ENCODE measurements at regions not wholly inside any gene's neighbourhood (a gene's known extent, or its start where the extent isn't known, plus 50 kb on each side); places are given as distances from the start of the nearest gene placed in this dataset.
"Not testable (repeated sequence)": the region's sequence is repeated elsewhere in the genome, so short reads cannot be mapped to it uniquely, and the experiment has no call there.

DNA sequence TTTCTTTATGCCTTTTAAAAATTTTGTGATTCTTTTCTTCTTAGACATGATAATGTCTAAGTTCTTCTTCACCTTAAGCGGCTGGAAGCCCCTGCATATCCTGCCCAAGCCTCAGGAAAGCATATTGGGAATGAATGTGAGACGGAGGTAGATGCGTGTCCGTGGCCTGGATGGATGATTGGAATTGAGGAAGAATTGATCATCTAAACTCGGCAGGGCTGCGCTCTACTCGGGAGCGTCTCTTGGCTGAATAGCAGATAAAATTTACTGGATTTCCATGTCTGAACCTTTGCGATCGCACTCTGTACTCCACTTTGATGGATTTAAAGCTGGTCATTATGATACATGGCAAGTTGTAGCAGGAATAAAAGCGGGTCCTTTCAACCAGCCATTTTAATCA, 406.7 kb upstream of the ONECUT1 start:
- Histone ChIP-seq H3K36me3 (no peaks in the 10 kb centered on the region), H3K27ac (no peak overlapping the region), H3K4me1 (ENCODE audit: insufficient read depth) (no peaks in the 10 kb centered on the region), H3K4me3 (no peak overlapping the region), H3K9me3 (peaks cover 0 to 3% of the 10 kb centered on the region in 2 donors), H3K27me3 (no peaks in the 10 kb centered on the region)
- intact Hi-C loops (cut with DNase I): no loop called here
- no peak for TF ChIP-seq POLR2A (IDR thresholded peaks at IDR 0.05)
- TF ChIP-seq CTCF (IDR thresholded peaks at IDR 0.05): no peak
- no peak for TF ChIP-seq EP300 (IDR thresholded peaks at IDR 0.05)
- DNase-seq: no peak
- 46 to 57% (median 51%) methylated on average over 11 of the region's 11 CpGs for WGBS, 3 donors

- H3K4me3 ChIP-seq: no peak overlapping the region
- no peaks in the 10 kb centered on the region for H3K36me3 ChIP-seq
- no peaks in the 10 kb centered on the region for H3K27me3 ChIP-seq
- intact Hi-C loops (cut with DNase I): no loop called here
- H3K27ac ChIP-seq: no peak overlapping the region
- WGBS, 3 donors: 36 to 44% (median 41%) methylated on average over 5 of the region's 5 CpGs
- TF ChIP-seq EP300 (IDR thresholded peaks at IDR 0.05) (no peak), CTCF (IDR thresholded peaks at IDR 0.05) (no peak), POLR2A (IDR thresholded peaks at IDR 0.05) (no peak)
- no peaks in the 10 kb centered on the region for H3K9me3 ChIP-seq
- DNase-seq: no peak
- no peaks in the 10 kb centered on the region for H3K4me1 ChIP-seq (ENCODE audit: insufficient read depth)
These were observed 406.1 kb upstream of the ONECUT1 start for GRCh38 chr15:53196242-53196641.

GRCh38 chr15:53193149-53193548, 403.0 kb upstream of the ONECUT1 start:
- Histone ChIP-seq H3K9me3 (no peaks in the 10 kb centered on the region), H3K4me1 (ENCODE audit: insufficient read depth) (no peaks in the 10 kb centered on the region), H3K27ac (no peak overlapping the region), H3K27me3 (no peaks in the 10 kb centered on the region), H3K36me3 (no peaks in the 10 kb centered on the region), H3K4me3 (no peak overlapping the region)
- TF ChIP-seq CTCF (IDR thresholded peaks at IDR 0.05) (no peak), POLR2A (IDR thresholded peaks at IDR 0.05) (no peak), EP300 (IDR thresholded peaks at IDR 0.05) (no peak)
- 20 to 35% (median 30%) methylated on average over 2 of the region's 2 CpGs for whole genome bisulfite sequencing, 3 donors
- intact Hi-C loops (cut with DNase I): no loop called here
- no peak for DNase-seq

GRCh38 chr15:53189860-53190259, 399.7 kb upstream of the ONECUT1 start:
- TF ChIP-seq POLR2A (IDR thresholded peaks at IDR 0.05) (no peak), EP300 (IDR thresholded peaks at IDR 0.05) (no peak)
- intact Hi-C loops (cut with DNase I): no loop called here

GRCh38 chr15:53183449-53183848, 393.3 kb upstream of the ONECUT1 start:
- H3K27ac ChIP-seq; H3K27me3 ChIP-seq; H3K4me3 ChIP-seq; DNase-seq; H3K4me1 ChIP-seq (ENCODE audit: insufficient read depth); H3K36me3 ChIP-seq; H3K9me3 ChIP-seq; intact Hi-C loops (cut with DNase I): not testable (repeated sequence)
- 81 to 92% (median 86%) methylated on average over 9 of the region's 9 CpGs for WGBS, 3 donors

More at GRCh38 chr15:53189860-53190259, 399.7 kb upstream of the ONECUT1 start:
- H3K36me3 ChIP-seq: no peaks in the 10 kb centered on the region
- H3K27ac ChIP-seq: no peak overlapping the region
- H3K27me3 ChIP-seq: no peaks in the 10 kb centered on the region
- H3K4me3 ChIP-seq: no peak overlapping the region
- H3K4me1 ChIP-seq (ENCODE audit: insufficient read depth): no peaks in the 10 kb centered on the region
- H3K9me3 ChIP-seq: no peaks in the 10 kb centered on the region
- DNase-seq: no peak
- 62 to 73% (median 68%) methylated on average over 4 of the region's 4 CpGs for WGBS, 3 donors

GRCh38 chr15:53171571-53171970, 381.4 kb upstream of the ONECUT1 start:
- 79 to 85% (median 80%) methylated on average over 1 of the region's 1 CpG for WGBS, 3 donors
- no peak for DNase-seq
- H3K9me3 ChIP-seq: no peaks in the 10 kb centered on the region
- H3K4me3 ChIP-seq: no peak overlapping the region
- no peaks in the 10 kb centered on the region for H3K4me1 ChIP-seq (ENCODE audit: insufficient read depth)
- TF ChIP-seq POLR2A (IDR thresholded peaks at IDR 0.05): no peak
- TF ChIP-seq CTCF (IDR thresholded peaks at IDR 0.05): no peak
- no peak for TF ChIP-seq EP300 (IDR thresholded peaks at IDR 0.05)
- no peak overlapping the region for H3K27ac ChIP-seq
- H3K27me3 ChIP-seq: no peaks in the 10 kb centered on the region
- H3K36me3 ChIP-seq: no peaks in the 10 kb centered on the region
- intact Hi-C loops (cut with DNase I): no loop called here
